ENCODE measurements at regions not wholly inside any gene's neighbourhood (a gene's known extent, or its start where the extent isn't known, plus 50 kb on each side); places are given as distances from the start of the nearest gene placed in this dataset.

DNA sequence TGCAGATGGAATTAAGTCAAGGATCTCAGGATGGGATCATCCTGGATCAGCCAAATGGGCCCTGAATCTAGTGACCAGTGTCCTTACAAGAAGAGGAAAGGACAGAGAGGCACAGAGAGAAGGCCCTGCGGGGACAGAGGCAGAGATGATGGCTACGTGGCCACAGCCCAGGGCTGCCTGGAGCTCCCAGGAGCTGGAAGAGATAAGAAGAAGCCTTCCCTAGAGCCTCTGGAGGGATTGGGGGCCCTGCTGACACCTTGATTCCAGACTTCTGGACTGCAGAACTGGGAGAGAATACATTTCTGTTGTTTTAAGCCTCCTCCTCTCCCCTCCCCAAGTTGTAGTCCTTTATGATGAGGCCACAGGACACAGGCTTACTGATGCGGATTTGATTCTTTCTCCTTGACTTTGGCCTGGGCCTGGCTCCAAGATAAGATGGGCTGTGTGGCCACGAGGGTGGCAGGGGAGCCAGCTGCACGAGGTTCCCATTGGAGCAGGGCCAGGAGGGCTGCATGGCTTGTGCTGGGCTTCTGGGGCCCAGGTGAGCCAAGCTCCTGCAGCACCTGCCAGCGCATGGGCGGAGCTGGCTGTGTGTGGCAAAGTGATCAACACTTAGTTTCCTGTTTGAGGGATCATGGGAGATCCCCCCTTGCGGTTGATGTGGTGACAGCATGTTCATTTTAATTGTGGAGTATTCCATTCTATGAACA is 146.1 kb downstream of the IRF8 start:
- no peak for FAIRE-seq

DNA sequence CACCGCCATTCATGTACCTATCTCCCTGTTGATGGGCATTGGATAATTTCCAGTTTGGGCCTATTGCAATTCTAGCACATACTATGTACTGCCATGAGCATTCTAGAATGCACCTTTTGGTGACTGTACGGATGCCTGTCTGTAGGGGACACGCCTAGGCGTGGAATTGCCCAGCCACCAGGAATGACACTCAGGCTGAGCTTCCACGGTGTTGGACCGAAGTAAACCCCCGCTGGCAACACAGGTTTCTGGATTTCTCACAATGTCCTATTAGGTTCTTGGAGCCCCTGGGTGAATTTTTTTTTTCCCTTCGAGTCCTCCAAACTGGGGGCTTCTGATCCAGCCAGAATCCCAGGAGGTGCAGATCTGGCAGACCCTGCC is 146.6 kb downstream of the IRF8 start:
- DNase-seq (ENCODE audit: insufficient read length, low spot score) (no peak), FAIRE-seq (no peak)
- no peak for TF ChIP-seq POLR2A (IDR thresholded peaks at IDR 0.05; ENCODE audit: low read depth, low read length)

More for the DNA sequence above, 146.1 kb downstream of the IRF8 start:
- no peak for DNase-seq (ENCODE audit: insufficient read length, low spot score)
- no peak for TF ChIP-seq POLR2A (IDR thresholded peaks at IDR 0.05; ENCODE audit: low read depth, low read length)

DNA sequence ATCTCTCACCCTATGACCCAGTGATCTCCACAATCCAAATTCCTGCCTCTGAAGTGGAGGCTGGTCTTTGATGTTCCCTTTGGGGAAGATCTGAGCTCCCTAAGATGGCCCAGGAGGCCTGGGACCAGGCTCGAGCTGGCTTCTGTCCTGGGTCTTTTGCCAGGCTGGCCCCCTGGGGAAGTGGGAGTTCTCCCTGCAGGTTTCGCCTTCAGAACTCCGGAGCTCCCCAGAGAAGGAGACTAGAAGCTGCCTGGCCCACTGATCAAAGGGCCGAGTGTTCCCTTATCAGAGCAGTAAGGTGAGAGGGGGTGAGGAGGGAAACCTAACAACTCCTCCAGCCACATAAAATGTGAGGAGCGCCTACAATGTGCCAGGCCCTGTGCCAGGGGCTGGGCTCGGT is 147.1 kb downstream of the IRF8 start:
- FAIRE-seq: no peak
- DNase-seq (ENCODE audit: insufficient read length, low spot score): no peak
- TF ChIP-seq POLR2A (IDR thresholded peaks at IDR 0.05; ENCODE audit: low read depth, low read length): no peak

DNA sequence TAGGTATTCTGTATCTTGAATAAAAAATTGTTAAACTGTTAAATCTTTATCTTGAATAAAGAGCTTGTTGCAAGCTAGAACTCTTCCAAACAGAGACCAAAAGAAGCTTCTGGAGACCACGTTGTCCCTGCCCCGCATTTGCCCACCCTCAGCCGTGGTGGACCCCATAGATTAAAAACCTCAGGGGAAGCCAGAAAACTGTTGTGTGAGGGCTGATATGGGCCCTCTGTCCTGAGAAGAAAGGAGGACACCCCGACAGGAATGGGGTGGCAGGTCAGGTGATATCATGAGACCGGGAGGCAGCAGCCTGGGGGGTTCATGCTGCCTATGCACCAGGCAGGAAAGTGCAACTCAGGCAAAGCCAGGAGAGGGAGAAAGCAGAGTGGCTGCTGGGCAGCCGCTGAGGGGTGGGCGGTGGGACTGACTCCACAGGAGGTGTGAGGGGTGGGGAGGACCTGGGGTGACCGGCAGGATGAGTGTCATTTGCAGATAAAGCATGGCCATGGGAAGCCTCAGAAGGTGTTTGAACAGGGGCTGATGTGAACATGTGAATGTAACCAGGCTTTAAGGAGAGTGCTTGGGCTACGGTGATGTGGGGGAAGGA is 147.8 kb downstream of the IRF8 start:
- FAIRE-seq: no peak
- DNase-seq (ENCODE audit: insufficient read length, low spot score): no peak

DNA sequence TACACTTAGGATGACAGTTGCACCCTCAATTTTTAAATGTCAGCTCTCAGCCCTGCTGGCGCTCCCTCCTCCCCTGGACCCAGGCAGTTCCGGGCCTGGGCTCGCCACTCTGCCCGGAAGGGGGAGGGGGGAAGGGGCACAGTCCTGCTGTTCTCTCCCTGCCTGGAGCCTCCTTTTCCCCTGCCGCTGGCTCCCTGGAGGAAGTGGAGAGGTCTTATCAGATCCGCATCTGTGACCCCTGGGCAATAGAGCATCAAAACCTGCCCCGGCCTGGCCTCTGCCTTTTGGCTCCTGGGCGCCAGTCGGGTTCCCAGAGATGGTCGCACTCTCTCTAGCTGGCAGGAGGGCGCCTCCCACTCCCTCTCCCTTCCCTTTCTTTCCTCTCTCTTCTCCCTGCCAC is 149.3 kb downstream of the IRF8 start:
- DNase-seq (ENCODE audit: insufficient read length, low spot score) (no peak), FAIRE-seq (no peak)
- no peak for TF ChIP-seq POLR2A (IDR thresholded peaks at IDR 0.05; ENCODE audit: low read depth, low read length)

More for the DNA sequence above, 147.8 kb downstream of the IRF8 start:
- no peak for TF ChIP-seq POLR2A (IDR thresholded peaks at IDR 0.05; ENCODE audit: low read depth, low read length)

DNA sequence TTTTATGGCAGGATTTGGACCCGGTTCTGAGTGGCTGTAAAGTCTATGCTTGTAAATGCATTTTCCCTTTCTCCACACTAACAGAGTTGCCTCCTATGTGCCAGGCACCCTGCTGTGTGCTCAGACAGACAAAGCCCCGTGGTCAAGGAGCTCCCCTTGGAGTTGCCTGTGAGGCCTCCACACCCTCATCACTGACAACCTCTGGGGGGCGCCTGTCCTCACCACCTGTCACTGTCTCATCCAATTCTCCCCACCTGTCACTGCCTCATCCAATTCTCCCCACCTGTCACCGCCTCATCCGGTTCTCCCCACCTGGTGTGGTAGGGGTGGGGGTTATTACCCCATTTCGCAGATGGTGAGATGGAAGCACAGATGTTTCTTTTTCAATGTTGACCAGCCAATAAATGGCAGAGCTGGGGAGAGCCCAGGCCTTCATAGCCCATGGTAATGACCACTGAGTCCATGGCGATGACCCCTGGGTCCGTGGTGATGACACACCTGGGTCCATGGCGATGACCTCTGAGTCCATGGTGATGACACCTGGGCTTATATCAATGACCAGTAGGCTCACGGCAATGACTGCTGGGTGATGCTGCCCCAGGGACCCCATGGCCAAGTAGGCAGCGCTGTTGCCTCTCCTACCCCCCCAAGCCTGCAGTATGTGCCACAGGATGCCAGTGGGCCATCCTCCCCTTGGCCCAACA is 150.1 kb downstream of the IRF8 start:
- TF ChIP-seq POLR2A (IDR thresholded peaks at IDR 0.05; ENCODE audit: low read depth, low read length): no peak
- DNase-seq (ENCODE audit: insufficient read length, low spot score) (no peak), FAIRE-seq (no peak)

DNA sequence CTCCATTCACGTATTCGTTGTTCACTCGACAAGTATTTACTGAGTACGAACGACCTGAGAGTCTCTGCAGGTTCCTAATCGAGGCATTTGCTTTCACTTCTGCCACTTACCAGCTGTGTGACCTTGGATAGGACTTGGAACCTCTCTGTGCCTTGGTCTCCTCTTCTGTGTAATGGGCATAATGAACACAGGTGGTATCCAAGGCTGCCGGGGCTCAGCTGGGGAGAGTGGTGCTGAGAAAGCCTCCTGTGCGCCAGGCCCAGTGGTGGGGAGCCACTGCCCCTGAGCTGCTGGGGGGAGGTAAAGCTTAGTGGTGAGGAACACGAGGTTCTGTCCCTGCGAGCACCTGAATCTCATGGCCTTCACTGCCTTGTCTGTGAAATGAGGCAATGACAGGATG is 150.7 kb downstream of the IRF8 start:
- no peak for DNase-seq (ENCODE audit: insufficient read length, low spot score)
- FAIRE-seq: no peak
- TF ChIP-seq POLR2A (IDR thresholded peaks at IDR 0.05; ENCODE audit: low read depth, low read length): no peak

DNA sequence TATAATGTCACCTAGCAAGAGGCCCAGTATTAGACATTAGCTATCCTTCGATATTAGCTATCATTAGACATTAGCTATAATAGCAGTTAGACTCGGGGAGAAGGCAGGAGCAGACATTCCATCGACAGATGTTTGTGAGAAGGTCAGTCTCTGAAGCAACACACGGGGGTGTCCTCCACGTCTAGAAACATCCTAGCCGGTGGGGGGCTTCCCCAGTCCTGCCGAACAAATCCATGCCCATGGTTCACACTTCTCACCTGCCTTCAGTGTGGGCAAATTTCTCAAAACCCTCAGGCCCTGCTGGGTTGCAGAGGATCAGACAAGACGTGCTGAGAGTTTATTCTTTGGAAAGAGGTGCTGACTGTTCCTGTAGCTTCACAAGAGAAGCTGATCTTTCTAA is 151.1 kb downstream of the IRF8 start:
- no peak for TF ChIP-seq POLR2A (IDR thresholded peaks at IDR 0.05; ENCODE audit: low read depth, low read length)
- FAIRE-seq (no peak), DNase-seq (ENCODE audit: insufficient read length, low spot score) (no peak)

DNA sequence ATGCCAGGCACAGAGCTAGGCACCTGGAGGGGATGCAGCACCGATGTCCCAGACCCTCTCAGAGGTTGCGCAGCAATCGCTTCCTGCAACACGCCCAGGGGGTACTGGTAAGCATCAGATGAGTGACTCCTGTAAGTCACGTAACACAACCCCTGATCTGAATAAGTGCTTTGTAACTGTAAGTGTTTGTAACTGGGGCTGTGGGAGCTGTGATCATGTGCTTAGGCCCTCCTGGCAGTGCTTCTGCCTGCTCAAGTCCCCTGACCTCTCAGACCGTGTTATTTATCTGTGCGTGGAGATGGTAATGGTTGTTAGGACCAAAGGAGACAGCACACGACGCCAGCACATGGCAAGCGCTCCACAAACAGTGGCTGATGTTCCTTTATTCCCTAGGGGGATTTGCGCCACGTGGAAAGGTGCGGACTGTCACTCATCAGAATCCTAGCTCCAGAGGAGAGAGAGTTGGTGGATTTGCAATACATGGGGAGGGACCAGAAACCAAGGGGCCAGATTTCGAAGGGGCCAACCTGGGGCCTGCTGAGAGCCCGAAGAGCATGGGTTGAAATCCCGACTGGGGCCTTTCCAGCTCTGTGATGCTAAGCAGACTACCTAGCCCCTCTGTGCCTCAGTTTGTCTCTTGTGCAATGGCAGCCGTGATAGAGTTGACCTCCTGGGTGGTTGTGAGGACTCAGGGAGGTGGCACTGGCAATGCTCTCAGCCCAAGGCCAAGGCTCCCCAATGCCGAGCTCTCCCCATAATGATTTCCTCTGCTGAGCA is 151.8 kb downstream of the IRF8 start:
- no peak for TF ChIP-seq POLR2A (IDR thresholded peaks at IDR 0.05; ENCODE audit: low read depth, low read length)
- FAIRE-seq: no peak
- DNase-seq (ENCODE audit: insufficient read length, low spot score): no peak

DNA sequence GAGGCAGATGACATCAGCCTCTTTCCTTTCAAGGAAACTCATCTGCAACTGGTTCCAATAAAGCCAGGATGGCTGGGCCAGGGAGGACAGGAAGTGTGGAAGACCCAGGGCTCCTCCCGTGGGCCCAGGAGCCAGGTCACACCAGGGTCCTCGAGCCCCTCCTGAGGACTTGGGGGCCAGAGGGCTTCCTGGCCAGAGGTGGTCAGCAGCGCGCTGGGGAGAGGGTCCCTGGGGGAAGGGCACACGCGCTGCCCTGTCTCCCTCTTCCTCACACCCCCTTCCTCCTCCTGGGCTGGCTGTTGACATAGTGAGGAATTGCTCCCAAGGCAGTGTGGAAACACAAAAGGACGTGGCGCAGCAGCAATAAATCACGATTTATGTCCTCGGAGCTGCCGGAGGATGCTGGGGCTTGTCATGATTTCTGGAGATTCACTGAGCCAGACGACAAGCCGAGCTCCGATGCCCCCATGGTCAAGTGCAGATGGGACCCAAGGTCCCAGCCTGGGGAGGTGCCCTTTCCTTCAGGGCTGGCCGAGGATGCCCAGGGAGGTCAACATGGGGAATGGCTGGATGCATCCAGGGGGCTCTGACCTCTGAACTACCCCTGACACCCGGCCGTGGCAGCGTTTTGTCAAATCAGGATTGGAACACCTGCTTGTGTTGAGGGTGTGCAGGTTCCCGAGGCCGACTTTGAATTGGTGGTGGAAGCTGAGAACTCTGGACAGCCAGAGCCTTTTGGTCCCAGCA is 152.6 kb downstream of the IRF8 start:
- TF ChIP-seq POLR2A (IDR thresholded peaks at IDR 0.05; ENCODE audit: low read depth, low read length): no peak
- no peak for FAIRE-seq
- no peak for DNase-seq (ENCODE audit: insufficient read length, low spot score)

DNA sequence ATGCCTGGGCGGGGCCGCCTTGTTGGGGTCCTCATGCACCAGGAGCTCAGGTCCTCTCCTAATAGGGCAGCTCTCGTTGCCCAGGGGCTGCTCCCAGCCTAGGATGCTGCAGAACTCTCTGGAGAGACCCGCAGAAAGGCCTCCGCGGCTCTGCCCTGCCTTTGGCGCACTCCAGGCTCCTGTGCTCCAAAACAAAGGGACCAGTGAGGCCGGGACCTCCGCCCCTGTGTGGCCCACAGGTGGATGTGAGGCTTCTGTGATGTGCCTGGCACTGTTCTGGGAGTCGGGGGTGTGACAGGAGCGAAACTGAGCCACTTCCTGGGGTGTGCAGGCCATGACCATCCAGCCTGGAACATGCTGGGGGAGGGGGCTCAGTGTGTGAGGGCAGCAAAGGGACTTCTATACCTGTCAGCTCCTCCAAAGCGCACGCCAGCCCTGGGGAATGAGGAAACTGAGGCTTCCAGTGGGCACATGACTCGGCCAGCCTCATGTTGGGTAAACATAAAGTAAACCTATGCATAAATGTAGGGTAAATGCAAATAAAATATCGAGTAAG is 153.2 kb downstream of the IRF8 start:
- DNase-seq (ENCODE audit: insufficient read length, low spot score) (no peak), FAIRE-seq (no peak)
- TF ChIP-seq POLR2A (IDR thresholded peaks at IDR 0.05; ENCODE audit: low read depth, low read length): no peak

DNA sequence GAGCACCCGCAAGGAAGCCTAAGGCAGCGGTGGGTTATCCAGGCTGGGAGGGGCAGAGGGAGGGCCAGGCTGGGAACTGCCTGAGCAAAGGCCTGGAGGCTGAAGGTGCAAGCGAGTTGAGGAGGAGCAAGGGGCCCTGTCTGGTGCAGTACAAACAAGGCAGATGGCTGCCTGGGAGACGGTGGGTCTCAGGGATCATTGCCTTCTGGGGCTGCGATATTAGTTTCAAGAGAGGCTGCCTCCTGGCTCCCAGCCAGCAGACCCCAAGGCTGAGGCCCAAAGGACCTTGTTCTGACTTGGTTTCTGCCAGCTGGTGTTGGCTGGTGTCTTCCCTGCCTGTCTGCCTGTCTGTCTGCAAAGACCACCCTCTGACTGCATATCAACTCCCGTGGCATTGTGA is 154.0 kb downstream of the IRF8 start:
- DNase-seq (ENCODE audit: insufficient read length, low spot score): no peak
- FAIRE-seq: no peak

More for the DNA sequence above, 154.0 kb downstream of the IRF8 start:
- no peak for TF ChIP-seq POLR2A (IDR thresholded peaks at IDR 0.05; ENCODE audit: low read depth, low read length)

Measured in H54 (cell line).